Epithelial cell of proximal tubule (primary cell): ENCODE measurements at regions not wholly inside any gene's neighbourhood (a gene's known extent, or its start where the extent isn't known, plus 50 kb on each side); places are given as distances from the start of the nearest gene placed in this dataset.
"Not testable (repeated sequence)": the region's sequence is repeated elsewhere in the genome, so short reads cannot be mapped to it uniquely, and the experiment has no call there.

Experiments
- DNase-seq: peaks from one replicate; pipeline ENCODE4 v3.0.0-alpha.2; 2011; ENCODE audit warnings: low read depth
- H3K4me3 ChIP-seq: 2 replicates; pipeline ENCODE4 v1.5.1; 2011; ENCODE audit warnings: low read depth, mild to moderate bottlenecking, low read length
- CTCF ChIP-seq: conservative IDR thresholded peaks from 2 replicates; pipeline ENCODE4 v1.5.1; 2012; ENCODE audit warnings: low read depth, mild to moderate bottlenecking, low read length

- no peak overlapping the region for H3K4me3 ChIP-seq
- no peak for DNase-seq
- TF ChIP-seq CTCF: no peak
Observed at GRCh38 chr14:71396050-71396677, 488.9 kb downstream of the PCNX1 start.

- H3K4me3 ChIP-seq: no peak overlapping the region
- no peak for TF ChIP-seq CTCF
- DNase-seq: no peak
Observed at GRCh38 chr14:71397371-71397770, 490.1 kb downstream of the PCNX1 start.

GRCh38 chr14:71398450-71398849 is 491.2 kb downstream of the PCNX1 start:
- no peak for TF ChIP-seq CTCF
- no peak for DNase-seq

GRCh38 chr14:71399057-71399487 is 491.8 kb downstream of the PCNX1 start:
- H3K4me3 ChIP-seq: no peak overlapping the region
- no peak for DNase-seq
- TF ChIP-seq CTCF: no peak

More at GRCh38 chr14:71398450-71398849, 491.2 kb downstream of the PCNX1 start:
- no peak overlapping the region for H3K4me3 ChIP-seq

- H3K4me3 ChIP-seq: no peak overlapping the region
- no peak for DNase-seq
- TF ChIP-seq CTCF: no peak
Observed at GRCh38 chr14:71400871-71401321, 493.6 kb downstream of the PCNX1 start.

- H3K4me3 ChIP-seq, DNase-seq: not testable (repeated sequence)
Observed at GRCh38 chr14:71402415-71402814, 495.2 kb downstream of the PCNX1 start.

- H3K4me3 ChIP-seq: no peak overlapping the region
- no peak for TF ChIP-seq CTCF
- no peak for DNase-seq
Observed at GRCh38 chr14:71403656-71404055, 496.4 kb downstream of the PCNX1 start.

- no peak overlapping the region for H3K4me3 ChIP-seq
- no peak for DNase-seq
- no peak for TF ChIP-seq CTCF
Observed at GRCh38 chr14:71405676-71406075, 498.4 kb downstream of the PCNX1 start.
